ENCODE measurements at regions not wholly inside any gene's neighbourhood (a gene's known extent, or its start where the extent isn't known, plus 50 kb on each side); places are given as distances from the start of the nearest gene placed in this dataset.
"Not testable (repeated sequence)": the region's sequence is repeated elsewhere in the genome, so short reads cannot be mapped to it uniquely, and the experiment has no call there.

DNA sequence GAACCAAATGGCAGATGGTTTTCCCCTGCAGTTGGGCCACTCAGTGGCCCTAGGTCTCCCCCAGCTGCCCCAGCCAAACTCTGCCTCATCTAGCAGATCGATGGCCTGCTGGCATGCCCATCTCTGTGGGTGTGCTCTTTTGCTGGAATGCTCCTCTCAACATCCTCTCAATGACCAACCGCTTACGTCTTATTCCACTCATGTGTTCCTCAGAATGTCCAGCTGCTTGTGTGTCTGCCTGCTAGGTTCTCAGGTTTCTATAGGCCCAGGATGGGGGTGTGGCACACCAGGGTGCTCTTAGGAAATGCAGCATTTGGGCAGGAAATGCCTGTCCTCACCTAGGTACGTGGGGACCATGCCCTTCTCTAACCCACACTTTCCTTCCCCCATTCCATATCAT is 509.9 kb upstream of the SYNCRIP start:
- ATAC-seq: no peak
- DNase-seq: no peak
- intact Hi-C loops (cut with micrococcal nuclease): no loop called here

DNA sequence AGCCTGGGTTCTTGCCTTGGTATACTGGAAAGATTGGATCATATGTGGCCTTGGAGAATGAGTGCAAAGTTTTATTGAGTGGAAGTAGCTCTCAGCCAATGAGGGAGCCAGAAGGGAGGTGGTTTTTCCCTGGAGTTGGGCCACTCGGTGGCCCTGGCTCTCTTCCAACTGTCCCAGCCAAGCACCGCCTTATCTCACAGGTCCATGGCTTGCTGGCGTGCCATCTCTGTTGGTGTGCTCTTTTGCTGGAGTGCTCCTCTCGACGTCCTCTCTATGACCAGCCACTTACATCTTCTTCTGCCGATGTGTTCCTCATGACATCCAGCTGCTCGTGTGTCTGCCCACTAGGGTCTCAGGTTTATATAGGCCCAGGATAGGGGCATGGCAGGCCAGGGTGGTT is 505.9 kb upstream of the SYNCRIP start:
- intact Hi-C loops (cut with micrococcal nuclease): no loop called here
- DNase-seq (no peak), ATAC-seq (no peak)

DNA sequence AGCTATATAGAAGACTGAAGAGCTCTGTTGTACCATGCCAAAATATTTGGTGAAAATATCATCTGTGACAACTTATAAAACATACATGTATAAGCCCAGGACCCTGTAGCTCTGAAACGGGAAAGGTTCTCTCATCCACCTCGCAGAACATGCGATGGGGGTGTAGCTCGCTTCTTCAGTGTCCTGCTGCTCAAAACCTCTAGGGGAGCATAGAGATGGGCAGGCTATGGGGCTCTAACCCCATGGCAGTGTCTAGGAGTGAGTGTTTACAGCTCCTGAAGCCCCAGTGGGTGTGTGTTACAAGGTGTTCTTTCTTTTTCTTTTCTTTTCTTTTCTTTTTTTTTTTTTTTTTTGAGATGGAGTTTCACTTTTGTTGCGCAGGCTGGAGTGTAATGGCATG is 505.2 kb upstream of the SYNCRIP start:
- intact Hi-C loops (cut with micrococcal nuclease): no loop called here
- DNase-seq: no peak

DNA sequence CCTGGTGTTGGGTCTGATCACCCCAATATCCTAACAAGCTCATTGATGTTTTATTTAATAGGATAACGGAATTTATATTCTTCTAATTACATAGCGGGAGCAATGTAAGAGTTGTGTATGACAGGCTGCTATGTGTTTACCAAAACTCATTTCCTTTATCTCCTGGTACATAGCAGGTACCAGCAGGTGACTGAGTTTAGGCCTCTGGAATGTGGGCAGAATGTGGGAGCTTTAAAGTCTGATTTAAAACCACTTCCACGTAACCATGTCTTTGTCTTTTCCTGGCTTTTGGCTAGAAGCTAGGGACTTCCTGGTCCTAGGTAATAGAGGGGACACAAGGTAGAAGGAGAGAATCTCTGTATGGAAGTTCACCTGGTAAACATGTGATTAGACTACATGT is 504.6 kb upstream of the SYNCRIP start:
- ATAC-seq: no peak
- DNase-seq: no peak
- intact Hi-C loops (cut with micrococcal nuclease): no loop called here

More for the DNA sequence above, 505.2 kb upstream of the SYNCRIP start:
- no peak for ATAC-seq

DNA sequence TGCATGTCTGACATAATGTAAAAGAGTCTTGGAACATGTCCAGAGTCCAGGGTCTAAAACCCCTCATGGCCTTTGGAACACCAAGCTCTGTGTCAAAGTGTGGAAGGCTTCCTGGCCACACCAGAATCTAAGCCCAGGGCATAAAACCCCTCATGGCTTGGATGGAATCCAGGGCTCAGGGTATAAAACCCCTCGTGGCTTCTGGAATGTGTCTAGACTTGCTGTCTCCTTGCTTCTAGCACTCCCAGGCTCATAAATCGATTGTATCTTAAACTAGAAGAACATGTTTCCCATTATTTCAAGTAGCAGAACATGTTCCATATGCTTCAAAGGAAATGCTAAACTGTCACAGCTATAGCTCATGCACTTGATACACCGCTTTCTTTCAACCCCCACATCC is 504.1 kb upstream of the SYNCRIP start:
- intact Hi-C loops (cut with micrococcal nuclease); ATAC-seq; DNase-seq: not testable (repeated sequence)

DNA sequence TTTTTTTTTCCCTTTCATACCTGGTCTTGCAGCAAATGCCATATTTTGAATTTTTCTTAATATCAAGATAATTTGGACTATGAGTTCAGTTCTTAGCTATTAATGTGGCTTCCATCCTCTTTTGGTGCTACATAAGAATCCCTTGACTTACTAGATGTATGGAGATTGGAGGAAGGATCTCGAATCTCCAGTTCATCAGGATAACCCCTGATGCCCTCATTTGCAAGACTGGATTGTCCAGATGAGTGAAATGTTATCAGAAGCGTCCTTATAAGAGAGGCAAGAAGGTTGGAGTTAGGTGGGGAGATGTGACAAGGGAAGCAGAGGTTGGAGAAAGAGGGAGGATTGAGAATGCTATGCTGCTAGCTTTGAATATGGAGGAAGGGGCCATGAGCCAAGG is 499.6 kb upstream of the SYNCRIP start:
- ATAC-seq (no peak), DNase-seq (no peak)
- intact Hi-C loops (cut with micrococcal nuclease): no loop called here

DNA sequence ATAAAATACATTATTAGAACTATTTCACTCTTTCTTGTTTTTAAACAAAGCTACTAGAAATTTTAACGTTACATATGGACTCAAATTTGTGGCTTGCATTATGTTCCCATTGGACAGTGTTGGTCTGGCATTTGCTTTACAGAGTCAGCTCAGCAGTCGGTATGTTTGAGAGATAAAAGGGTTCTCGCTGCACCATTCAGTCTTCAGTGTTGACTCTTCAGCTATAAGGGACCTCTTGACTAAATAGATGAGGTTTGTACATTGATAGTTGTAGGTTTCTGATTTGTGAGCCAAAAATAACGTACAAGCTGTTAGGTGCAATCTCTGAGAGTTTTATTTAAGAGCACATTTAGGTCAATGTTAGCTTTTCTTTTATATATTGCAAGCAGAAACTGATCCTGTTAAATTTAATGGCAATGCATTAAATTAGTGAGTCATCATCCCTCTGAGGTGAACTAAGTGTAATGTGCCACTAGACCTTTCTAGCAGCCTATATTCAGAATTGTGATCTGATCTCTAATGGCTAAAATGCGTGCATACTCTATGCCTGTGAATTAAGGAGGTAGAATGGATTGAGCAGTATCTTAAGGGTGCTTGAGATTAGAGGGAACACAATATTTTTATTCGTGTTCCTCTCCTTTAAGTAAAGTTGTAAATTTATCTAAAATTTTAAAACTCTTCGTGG is 485.6 kb upstream of the SYNCRIP start:
- DNase-seq (no peak), ATAC-seq (no peak)
- intact Hi-C loops (cut with micrococcal nuclease): no loop called here

DNA sequence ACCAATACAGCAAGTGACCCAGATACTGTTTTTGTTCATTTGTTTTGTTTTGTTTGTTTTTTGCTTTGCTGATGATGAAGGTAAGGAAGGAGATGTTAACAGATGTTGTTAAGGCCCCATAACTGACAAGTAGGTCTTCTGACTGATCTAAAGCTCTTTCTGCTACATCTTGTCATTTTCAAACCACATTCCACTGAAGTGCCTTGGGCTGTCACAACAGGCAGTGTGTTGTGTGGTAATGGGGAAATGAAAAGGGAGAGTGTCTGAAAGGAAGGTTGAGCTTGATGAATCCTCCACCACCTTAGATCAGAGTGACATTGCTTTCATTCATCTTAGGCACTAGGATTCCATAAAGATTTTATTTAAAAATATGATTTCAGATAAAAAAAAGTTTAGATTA is 479.4 kb upstream of the SYNCRIP start:
- DNase-seq: no peak
- intact Hi-C loops (cut with micrococcal nuclease): no loop called here
- no peak for ATAC-seq

DNA sequence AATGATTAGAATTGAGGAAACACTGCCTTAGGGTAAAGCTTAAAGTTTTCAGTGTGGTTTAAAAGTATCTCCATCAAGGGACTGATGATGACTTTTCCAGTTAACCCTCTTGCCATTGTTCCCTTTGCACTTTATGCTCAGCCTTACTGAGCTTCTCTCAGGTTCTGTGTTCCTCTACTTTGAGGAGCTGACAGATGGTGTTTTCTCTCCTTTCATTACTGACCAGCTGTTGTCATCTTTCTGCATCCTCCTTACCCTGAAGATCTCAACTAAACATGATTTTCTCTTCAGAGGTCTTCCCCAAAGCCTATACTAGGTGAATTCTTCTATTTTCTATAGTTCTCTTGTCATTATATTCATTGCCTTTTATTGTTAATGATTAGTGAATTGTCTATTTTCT is 475.6 kb upstream of the SYNCRIP start:
- DNase-seq: no peak
- intact Hi-C loops (cut with micrococcal nuclease): no loop called here
- no peak for ATAC-seq

DNA sequence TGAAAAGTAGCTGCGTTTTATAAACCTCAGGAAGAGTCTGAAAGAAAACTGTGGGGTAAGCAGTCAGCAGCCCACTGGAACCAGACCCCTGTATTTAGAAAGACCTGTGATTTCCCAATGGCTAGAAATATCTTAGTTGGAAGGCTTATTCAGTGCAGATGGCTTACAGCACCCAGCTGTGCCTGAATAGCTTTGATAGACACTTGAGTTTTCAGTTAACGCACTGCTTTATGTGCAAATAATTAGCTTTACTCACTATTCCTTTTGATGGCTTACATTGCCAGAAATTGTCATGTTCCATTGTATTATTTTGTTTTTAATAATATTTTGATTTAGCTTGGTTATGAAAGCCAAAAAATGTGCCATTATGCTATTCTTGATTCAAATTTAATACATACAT is 465.3 kb upstream of the SYNCRIP start:
- intact Hi-C loops (cut with micrococcal nuclease): no loop called here
- DNase-seq (no peak), ATAC-seq (no peak)

DNA sequence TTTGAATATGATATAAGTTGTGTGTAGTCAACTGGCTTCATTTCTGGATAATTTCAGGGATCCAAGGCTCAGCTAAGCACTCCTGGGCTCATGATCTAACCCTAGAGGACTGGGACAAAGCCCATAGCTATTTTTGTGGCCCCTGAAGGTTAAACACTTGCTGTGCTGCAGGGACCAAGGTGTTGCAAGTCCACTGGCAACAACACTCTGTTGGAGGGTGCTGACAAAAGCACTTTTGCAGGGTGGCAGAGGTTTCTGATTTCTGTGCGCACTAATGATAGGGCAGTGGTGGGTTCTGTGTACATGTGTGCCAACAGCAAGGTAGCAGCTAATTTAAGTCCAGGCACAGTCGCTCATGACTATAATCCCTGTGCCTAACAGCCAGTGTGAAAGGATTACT is 445.3 kb upstream of the SYNCRIP start:
- intact Hi-C loops (cut with micrococcal nuclease): no loop called here
- no peak for ATAC-seq
- no peak for DNase-seq

DNA sequence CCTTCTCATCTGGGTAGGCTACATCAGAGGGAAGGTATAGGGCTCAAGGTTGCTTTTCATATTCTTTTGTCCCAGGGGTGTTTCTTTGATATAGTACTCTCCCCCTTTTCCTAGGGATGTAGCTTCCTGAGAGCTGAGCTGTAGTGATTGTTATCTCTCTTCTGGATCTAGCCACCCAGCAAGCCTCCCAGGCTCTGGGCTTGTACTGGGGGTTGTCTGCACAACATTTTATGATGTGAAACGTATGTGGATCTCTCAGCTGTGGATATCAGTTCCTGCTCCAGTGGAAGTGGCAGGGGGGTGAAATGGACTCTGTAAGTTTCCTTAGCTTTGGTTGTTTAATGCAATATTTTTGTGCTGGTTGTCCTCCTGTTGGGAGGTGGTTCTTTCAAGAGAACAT is 437.3 kb upstream of the SYNCRIP start:
- no peak for DNase-seq
- no peak for ATAC-seq
- intact Hi-C loops (cut with micrococcal nuclease): no loop called here

DNA sequence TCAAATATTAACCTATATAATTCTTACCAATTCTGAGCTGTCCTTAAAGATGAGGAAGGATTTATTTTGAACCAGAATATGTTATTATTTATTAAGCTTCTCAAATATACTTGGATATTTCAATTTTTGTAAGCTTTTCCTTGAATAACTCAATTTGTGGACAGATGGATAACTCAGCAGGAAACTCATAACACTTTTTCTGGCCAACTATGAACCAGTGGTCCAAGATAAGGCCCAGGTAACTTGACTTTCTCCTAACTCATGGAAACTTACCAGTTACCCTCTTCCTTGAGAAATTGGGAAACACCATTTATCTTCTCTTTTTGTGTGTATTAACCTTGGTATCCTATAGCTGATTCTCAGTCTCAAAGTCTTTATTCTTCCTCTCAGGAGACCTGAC is 427.5 kb upstream of the SYNCRIP start:
- ATAC-seq: no peak
- no peak for DNase-seq
- intact Hi-C loops (cut with micrococcal nuclease): no loop called here

DNA sequence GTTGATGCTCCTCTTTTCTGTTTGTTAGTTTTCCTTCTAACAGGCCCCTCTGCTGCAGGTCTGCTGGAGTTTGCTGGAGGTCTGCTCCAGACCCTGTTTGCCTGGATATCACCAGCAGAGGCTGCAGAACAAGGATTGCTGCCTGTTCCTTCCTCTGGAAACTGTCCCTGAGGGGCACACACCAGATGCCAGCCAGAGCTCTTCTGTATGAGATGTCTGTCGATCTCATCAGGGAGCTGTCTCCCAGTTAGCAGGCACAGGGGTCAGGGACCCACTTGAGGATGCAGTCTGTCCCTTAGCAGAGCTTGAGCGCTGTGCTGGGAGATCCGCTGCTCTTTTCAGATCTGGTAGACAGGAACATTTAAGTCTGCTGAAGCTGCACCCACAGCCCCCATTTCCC is 422.3 kb upstream of the SYNCRIP start:
- ATAC-seq; DNase-seq; intact Hi-C loops (cut with micrococcal nuclease): not testable (repeated sequence)

DNA sequence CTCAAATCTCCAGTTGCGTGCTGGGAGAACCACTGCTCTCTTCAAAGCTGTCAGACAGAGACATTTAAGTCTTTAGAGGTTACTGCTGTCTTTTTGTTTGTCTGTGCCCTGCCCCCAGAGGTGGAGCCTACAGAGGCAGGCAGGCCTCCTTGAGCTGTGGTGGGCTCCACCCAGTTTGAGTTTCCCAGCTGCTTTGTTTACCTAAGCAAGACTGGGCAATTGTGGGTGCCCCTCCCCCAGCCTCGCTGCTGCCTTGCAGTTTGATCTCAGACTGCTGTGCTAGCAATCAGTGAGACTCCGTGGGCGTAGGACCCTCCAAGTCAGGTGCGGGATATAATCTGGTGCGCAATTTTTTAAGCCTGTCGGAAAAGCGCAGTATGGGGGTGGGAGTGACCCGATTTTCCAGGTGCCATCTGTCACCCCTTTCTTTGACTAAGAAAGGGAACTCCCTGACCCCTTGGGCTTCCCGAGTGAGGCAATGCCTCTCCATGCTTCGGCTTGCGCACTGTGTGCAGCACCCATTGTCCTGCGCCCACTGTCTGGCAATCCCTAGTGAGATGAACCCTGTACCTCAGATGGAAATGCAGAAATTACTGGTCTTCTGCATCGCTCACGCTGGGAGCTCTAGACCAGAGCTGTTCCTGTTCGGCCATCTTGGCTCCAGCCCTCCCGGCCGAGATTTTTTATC is 414.8 kb upstream of the SYNCRIP start:
- ATAC-seq; DNase-seq; intact Hi-C loops (cut with micrococcal nuclease): not testable (repeated sequence)

DNA sequence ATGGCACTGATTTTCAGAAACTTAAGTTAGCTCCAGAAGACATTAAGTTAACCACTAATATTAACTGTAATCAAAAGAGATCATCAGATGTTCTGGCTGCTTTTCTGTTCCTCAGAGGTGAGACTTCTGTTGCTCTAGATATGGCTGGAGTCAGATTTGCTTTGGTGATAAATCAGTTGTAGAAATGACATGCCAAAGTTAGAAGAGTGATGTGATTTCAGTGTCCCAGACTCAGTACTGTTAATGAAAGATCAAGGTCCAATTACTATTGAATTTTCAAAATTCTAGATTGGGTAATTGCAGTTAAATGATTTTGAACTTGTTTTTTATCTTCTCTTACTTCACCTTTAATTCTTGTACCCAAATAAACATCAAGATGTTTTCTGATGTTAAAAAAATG is 402.4 kb upstream of the SYNCRIP start:
- intact Hi-C loops (cut with micrococcal nuclease): no loop called here
- DNase-seq: no peak
- no peak for ATAC-seq

DNA sequence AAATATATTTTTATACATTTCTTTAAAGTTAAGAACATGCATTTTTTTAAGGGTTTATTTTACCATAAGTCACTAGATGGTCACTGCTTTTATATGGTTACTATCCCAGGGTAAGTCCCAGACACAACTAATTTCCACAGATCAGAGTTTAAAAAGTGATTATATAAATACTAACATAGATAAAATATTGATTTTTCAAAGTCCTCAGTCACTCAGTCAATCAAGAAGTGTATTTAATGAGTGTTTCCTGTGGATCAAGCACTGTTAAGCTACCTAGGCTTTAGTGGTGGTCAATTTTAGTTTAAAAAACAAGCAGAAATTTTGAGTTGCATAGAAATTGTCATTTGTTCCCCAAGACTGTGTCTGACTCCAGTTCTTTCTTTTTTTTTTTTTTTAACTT is 399.5 kb upstream of the SYNCRIP start:
- DNase-seq: no peak
- intact Hi-C loops (cut with micrococcal nuclease): no loop called here
- ATAC-seq: no peak

DNA sequence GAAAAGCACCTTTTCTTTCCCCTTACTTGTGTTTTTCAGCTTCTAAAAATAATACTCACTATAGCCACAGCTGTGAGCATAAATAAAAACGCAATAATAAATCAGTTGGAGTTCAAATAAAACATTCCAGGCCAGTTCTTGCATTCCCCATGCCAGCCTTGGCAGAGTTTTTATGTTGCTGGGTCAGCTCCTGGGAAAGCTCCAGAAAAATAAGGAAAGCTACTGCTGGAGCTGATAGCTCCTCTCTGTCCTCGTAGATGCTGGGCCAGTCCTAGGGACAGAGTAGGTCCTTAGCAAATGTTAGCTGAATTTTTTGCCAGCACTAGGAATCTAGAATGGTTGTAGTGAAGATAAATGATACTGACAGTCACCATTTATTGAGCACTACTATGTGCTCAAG is 389.0 kb upstream of the SYNCRIP start:
- intact Hi-C loops (cut with micrococcal nuclease): no loop called here

DNA sequence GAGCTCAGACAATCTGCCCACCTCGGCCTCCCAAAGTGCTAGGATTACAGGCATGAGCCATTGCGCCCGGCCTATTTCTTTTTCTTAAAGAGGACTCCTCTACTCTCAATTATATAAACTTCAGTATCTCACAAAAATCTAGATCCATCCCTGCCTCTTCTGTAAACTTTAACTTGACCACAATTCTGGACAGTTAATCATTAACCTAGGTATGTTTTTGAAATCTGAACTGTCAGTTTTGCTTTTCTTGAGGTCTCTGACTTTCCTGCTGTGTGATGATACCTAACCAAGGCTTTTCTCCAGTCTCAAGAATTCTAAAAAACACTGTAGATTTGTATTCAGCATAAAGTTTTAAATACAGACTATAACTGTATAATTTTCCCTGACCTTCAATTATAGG is 388.2 kb upstream of the SYNCRIP start:
- DNase-seq (no peak), ATAC-seq (no peak)
- intact Hi-C loops (cut with micrococcal nuclease): no loop called here

More for the DNA sequence above, 389.0 kb upstream of the SYNCRIP start:
- DNase-seq: no peak
- no peak for ATAC-seq

DNA sequence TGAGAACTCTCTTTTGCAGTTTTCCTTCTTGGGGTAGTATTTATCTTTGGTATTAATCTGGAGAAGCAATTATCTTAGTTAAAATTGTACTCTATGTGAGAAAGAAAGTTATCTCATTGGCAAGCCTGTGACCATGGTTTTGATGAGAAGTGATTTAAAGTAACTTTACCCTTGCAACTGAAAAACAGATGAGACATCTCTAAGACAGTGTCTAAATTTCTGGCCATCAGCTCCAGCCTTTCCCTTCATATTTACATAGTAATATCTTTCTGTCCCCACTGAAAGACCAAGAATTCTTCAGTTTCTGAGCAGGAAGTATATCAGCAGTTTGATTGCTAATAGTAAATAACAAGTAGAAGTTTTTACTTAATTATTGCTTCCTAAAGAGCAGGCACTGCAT is 386.1 kb upstream of the SYNCRIP start:
- DNase-seq (no peak), ATAC-seq (no peak)
- intact Hi-C loops (cut with micrococcal nuclease): no loop called here

DNA sequence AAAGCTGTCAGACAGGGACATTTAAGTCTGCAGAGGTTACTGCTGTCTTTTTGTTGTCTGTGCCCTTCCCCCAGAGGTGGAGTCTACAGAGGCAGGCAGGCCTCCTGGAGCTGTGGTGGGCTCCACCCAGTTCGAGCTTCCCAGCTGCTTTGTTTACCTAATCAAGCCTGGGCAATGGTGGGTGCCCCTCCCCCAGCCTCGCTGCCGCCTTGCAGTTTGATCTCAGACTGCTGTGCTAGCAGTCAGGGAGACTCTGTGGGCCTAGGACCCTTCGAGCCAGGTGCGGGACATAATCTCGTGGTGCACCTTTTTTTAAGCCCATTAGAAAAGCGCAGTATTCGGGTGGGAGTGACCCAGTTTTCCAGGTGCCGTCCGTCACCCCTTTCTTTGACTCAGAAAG is 384.2 kb upstream of the SYNCRIP start:
- DNase-seq; intact Hi-C loops (cut with micrococcal nuclease); ATAC-seq: not testable (repeated sequence)

Data from left ventricle myocardium superior (tissue), 1 donor.